ENCODE measurements at regions not wholly inside any gene's neighbourhood (a gene's known extent, or its start where the extent isn't known, plus 50 kb on each side); places are given as distances from the start of the nearest gene placed in this dataset.

DNA sequence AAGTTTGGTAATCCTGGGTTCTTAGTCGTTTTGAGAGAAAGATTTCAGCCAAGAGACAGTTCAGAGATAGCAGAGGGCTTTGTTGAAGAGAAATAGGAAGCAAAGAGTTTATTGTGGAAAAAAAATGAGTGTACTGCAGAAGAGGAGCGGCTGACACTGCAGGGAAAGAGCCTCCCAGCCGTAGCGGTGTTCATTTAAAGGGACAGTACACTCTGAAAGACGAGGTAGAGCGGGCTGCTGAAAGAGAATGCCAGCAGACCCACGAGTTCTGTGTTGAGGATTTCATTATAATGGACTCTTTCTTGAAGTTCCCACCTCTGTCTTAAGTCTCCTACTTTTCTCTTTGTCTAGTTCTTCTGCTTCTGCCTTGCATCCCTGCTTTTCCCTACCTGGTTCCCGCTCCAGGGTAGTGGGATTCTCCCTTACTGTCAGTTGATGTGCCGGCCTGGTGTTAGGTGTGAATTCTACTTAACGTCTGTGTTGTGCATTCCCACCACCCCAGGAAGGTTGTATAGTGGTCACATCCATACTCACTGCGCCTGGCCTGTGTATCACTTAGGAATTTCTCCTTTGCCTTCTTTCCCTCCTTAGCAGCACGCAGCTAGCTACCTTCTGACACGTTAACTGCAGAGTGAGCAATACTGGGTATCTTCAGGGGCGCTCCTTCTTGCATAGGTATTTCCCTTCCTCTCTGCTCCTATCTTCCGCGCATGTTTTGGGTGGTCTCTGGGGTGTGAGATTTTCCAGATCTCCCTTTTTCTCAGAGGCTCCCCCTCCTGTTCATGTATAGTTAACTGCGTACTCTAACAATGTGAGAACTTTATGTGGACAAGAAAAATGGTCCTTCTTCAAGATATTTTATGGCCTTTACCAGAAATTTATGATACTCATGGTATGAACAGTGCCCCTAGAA lies 164.5 kb downstream of the PTH2R start:
- TF ChIP-seq, protein P1, sequence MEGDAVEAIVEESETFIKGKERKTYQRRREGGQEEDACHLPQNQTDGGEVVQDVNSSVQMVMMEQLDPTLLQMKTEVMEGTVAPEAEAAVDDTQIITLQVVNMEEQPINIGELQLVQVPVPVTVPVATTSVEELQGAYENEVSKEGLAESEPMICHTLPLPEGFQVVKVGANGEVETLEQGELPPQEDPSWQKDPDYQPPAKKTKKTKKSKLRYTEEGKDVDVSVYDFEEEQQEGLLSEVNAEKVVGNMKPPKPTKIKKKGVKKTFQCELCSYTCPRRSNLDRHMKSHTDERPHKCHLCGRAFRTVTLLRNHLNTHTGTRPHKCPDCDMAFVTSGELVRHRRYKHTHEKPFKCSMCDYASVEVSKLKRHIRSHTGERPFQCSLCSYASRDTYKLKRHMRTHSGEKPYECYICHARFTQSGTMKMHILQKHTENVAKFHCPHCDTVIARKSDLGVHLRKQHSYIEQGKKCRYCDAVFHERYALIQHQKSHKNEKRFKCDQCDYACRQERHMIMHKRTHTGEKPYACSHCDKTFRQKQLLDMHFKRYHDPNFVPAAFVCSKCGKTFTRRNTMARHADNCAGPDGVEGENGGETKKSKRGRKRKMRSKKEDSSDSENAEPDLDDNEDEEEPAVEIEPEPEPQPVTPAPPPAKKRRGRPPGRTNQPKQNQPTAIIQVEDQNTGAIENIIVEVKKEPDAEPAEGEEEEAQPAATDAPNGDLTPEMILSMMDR (IDR thresholded peaks at IDR 0.05), result no peak
- no peak for TF ChIP-seq POLR2A (IDR thresholded peaks at IDR 0.05)

Measured in esophagus squamous epithelium (tissue), 4 donors.